IMR-90 (cell line): ENCODE measurements at regions not wholly inside any gene's neighbourhood (a gene's known extent, or its start where the extent isn't known, plus 50 kb on each side); places are given as distances from the start of the nearest gene placed in this dataset.

ENCODE experiments used
- ATAC-seq: fragments of 200-7000 bp; cut with Tn5 transposase; 2 replicates; pipeline ENCODE4 v1.9.1; 2020; ENCODE audit warnings: low read depth, mild to moderate bottlenecking, moderate library complexity
- BruUV-seq: library from RNA; stranded (reverse); fragments of 400-500 nt; replicated peaks from 2 replicates; lab custom pipeline; 2021; lab: Mats Ljungman, UMichigan
- CTCF ChIA-PET: fragments of 300-600 bp; formaldehyde crosslinking; extraction: SDS; loops from one replicate; lab custom pipeline; 2021; ENCODE audit warnings: antibody characterized with exemption; lab: Yijun Ruan, JAX
- POLR2A ChIA-PET: fragments of 300-600 bp; sonication (Branson Sonifier 250); formaldehyde crosslinking; loops from one replicate; lab custom pipeline; 2022; ENCODE audit warnings: antibody characterized with exemption; ENCODE audit not compliant: unreplicated experiment; lab: Charles Lee
- DNase-seq: peaks from one replicate; pipeline ENCODE4 v3.0.0; 2013
- H2AFZ ChIP-seq: replicated peaks from 2 replicates; pipeline ENCODE3; 2013; ENCODE audit warnings: low read length, mild to moderate bottlenecking; ENCODE audit not compliant: poor library complexity
- H2AK5ac ChIP-seq: 2 replicates; pipeline ENCODE4 v1.6.1; 2013; ENCODE audit warnings: low read depth, low read length, inconsistent platforms
- H2AK9ac ChIP-seq: replicated peaks from 2 replicates; pipeline ENCODE3; 2013; ENCODE audit warnings: mild to moderate bottlenecking, low read depth, low read length, moderate library complexity; ENCODE audit not compliant: poor library complexity
- H2BK120ac ChIP-seq: 2 replicates; pipeline ENCODE4 v1.6.1; 2013; ENCODE audit warnings: low read depth, low read length, inconsistent platforms
- H2BK15ac ChIP-seq: 3 replicates; pipeline ENCODE4 v1.6.1; 2013; ENCODE audit warnings: low read depth, low read length, inconsistent platforms
- H2BK20ac ChIP-seq: 2 replicates; pipeline ENCODE4 v1.6.1; 2013; ENCODE audit warnings: low read depth, mild to moderate bottlenecking, inconsistent platforms, low read length, moderate library complexity
- H2BK5ac ChIP-seq: 2 replicates; pipeline ENCODE4 v1.6.1; 2013; ENCODE audit warnings: mild to moderate bottlenecking, low read depth, low read length, inconsistent platforms; ENCODE audit not compliant: poor library complexity, severe bottlenecking
- H3K14ac ChIP-seq: replicated peaks from 2 replicates; pipeline ENCODE4 v1.6.1; 2013; ENCODE audit warnings: low read depth, low read length, inconsistent platforms
- H3K18ac ChIP-seq: 2 replicates; pipeline ENCODE4 v1.6.1; 2013; ENCODE audit warnings: low read depth, low read length, control low read depth
- H3K23ac ChIP-seq: 2 replicates; pipeline ENCODE4 v1.6.1; 2013; ENCODE audit warnings: low read depth, low read length, inconsistent platforms
- H3K27ac ChIP-seq: 2 replicates; pipeline ENCODE4 v1.5.1; 2013; ENCODE audit warnings: mild to moderate bottlenecking, control low read depth, low read length; ENCODE audit not compliant: insufficient read depth
- H3K27me3 ChIP-seq: 2 replicates; pipeline ENCODE4 v1.6.1; 2013; ENCODE audit warnings: low read length; ENCODE audit not compliant: control insufficient read depth, insufficient read depth
- H3K36me3 ChIP-seq: 2 replicates; pipeline ENCODE4 v1.6.1; 2013; ENCODE audit warnings: low read length, mixed read lengths; ENCODE audit not compliant: control insufficient read depth, insufficient read depth
- H3K4ac ChIP-seq: 2 replicates; pipeline ENCODE4 v1.6.1; 2013; ENCODE audit warnings: low read depth, low read length, inconsistent platforms
- H3K4me1 ChIP-seq: 2 replicates; pipeline ENCODE4 v1.6.1; 2013; ENCODE audit warnings: low read length, mixed read lengths; ENCODE audit not compliant: control insufficient read depth, insufficient read depth
- H3K4me2 ChIP-seq: 2 replicates; pipeline ENCODE4 v1.6.1; 2013; ENCODE audit warnings: low read depth, mild to moderate bottlenecking, control low read depth, low read length, moderate library complexity
- H3K4me3 ChIP-seq: 2 replicates; pipeline ENCODE4 v1.5.1; 2013; ENCODE audit warnings: low read depth, mild to moderate bottlenecking, control low read depth, low read length, moderate library complexity; ENCODE audit not compliant: insufficient read depth
- H3K56ac ChIP-seq: 2 replicates; pipeline ENCODE4 v1.6.1; 2013; ENCODE audit warnings: low read length, inconsistent platforms; ENCODE audit not compliant: insufficient read depth; ENCODE audit errors: extremely low read depth
- H3K79me1 ChIP-seq, 2 experiments: 2 replicates each; pipeline ENCODE4 v1.6.1; 2013; ENCODE audit warnings: low read length in 2 of 2, inconsistent platforms in 1 of 2, low read depth in 1 of 2
- H3K9ac ChIP-seq: 2 replicates; pipeline ENCODE4 v1.6.1; 2013; ENCODE audit warnings: low read depth, low read length, control low read depth
- H3K9me1 ChIP-seq: 2 replicates; pipeline ENCODE4 v1.6.1; 2013; ENCODE audit warnings: low read length, inconsistent platforms; ENCODE audit not compliant: insufficient read depth
- H3K9me3 ChIP-seq: 2 replicates; pipeline ENCODE4 v1.6.1; 2013; ENCODE audit warnings: low read length; ENCODE audit not compliant: control insufficient read depth, insufficient read depth
- H4K20me1 ChIP-seq: 2 replicates; pipeline ENCODE4 v1.6.1; 2013; ENCODE audit warnings: low read length, inconsistent platforms; ENCODE audit not compliant: insufficient read depth
- H4K5ac ChIP-seq: 2 replicates; pipeline ENCODE4 v1.6.1; 2013; ENCODE audit warnings: mild to moderate bottlenecking, low read depth, low read length, control low read depth
- H4K8ac ChIP-seq, 2 experiments: 2 replicates each; pipeline ENCODE4 v1.6.1; 2013; ENCODE audit warnings: low read depth in 2 of 2, low read length in 2 of 2, control low read depth in 1 of 2, inconsistent platforms in 1 of 2
- H4K91ac ChIP-seq: 2 replicates; pipeline ENCODE4 v1.6.1; 2013; ENCODE audit warnings: low read depth, low read length, inconsistent platforms; ENCODE audit not compliant: insufficient read depth
- CEBPB ChIP-seq: IDR thresholded peaks from 2 replicates; pipeline ENCODE4 v1.6.1; 2012; ENCODE audit warnings: low read depth, low read length, improper control_type of control experiment
- FOS ChIP-seq: fragments of 150-350 bp; IDR thresholded peaks from 2 replicates; pipeline ENCODE4 v1.6.1; 2016; ENCODE audit warnings: low read depth, low read length
- POLR2A ChIP-seq: IDR thresholded peaks from 2 replicates; pipeline ENCODE4 v1.6.1; 2012; ENCODE audit warnings: mild to moderate bottlenecking, low read depth, low read length
- WGBS, 2 experiments: methylation state at CpG; one replicate each; pipeline versions ENCODE4 v1.1.5 to v1.1.7; 2013; ENCODE audit warnings: missing lambda C conversion rate in 2 of 2; ENCODE audit not compliant: insufficient read length in 1 of 2; ENCODE audit errors: extremely low coverage in 2 of 2; 5-methylcytosine and 5-hydroxymethylcytosine counted together
- dilution Hi-C: fragments of 300-500 bp; cut with HindIII; formaldehyde crosslinking; loops from one replicate; pipeline ENCODE4 v1.14.3; 2018; ENCODE audit warnings: low sequenced_read_pairs; ENCODE audit not compliant: unreplicated experiment
- in situ Hi-C: fragments of 300-500 bp; cut with MboI; formaldehyde crosslinking; loops from 3 replicates; pipeline ENCODE4 v1.14.3; 2019; ENCODE audit warnings: low sequenced_read_pairs, inconsistent platforms, mixed read lengths
- intact Hi-C: fragments of 100-400 bp; cut with micrococcal nuclease; formaldehyde crosslinking; loops from 2 replicates; pipeline ENCODE4 v1.10.0; 2022

- dilution Hi-C loops, result no loop called here
- no peak overlapping the region for H3K27ac ChIP-seq
These were observed 896.7 kb upstream of the ZEB2 start for GRCh38 chr2:145416640-145417039.

More at GRCh38 chr2:145416640-145417039, 896.7 kb upstream of the ZEB2 start:
- CTCF ChIA-PET, result no interaction called here
- no peaks in the 10 kb centered on the region for H3K27me3 ChIP-seq
- no peak overlapping the region for H2BK120ac ChIP-seq
- WGBS, 2 experiments, result no CpG with 5 or more reads among the region's 2 CpGs
- no peaks in the 10 kb centered on the region for H3K36me3 ChIP-seq
- no peak overlapping the region for H3K56ac ChIP-seq
- H4K8ac ChIP-seq, result no peak overlapping the region
- no peak overlapping the region for H3K4me2 ChIP-seq
- no peak overlapping the region for H3K14ac ChIP-seq
- H4K91ac ChIP-seq, result no peak overlapping the region
- H2BK20ac ChIP-seq, result no peak overlapping the region
- TF ChIP-seq FOS (no peak), CEBPB (no peak), POLR2A (no peak)
- H3K4me1 ChIP-seq, result no peaks in the 10 kb centered on the region
- no peak overlapping the region for H4K5ac ChIP-seq
- in situ Hi-C loops (no loop called here), intact Hi-C loops (no loop called here)
- no peak overlapping the region for H2BK15ac ChIP-seq
- ATAC-seq (no peak), DNase-seq (peak; percentile 8)
- H3K9me3 ChIP-seq, result no peaks in the 10 kb centered on the region
- POLR2A ChIA-PET, result no interaction called here
- H2AK9ac ChIP-seq, result no peak overlapping the region
- H4K20me1 ChIP-seq, result no peaks in the 10 kb centered on the region
- H3K4me3 ChIP-seq, result no peak overlapping the region
- no peak overlapping the region for H3K18ac ChIP-seq
- no peak overlapping the region for H3K4ac ChIP-seq
- H3K79me1 ChIP-seq, result no peaks in the 10 kb centered on the region
- no peak overlapping the region for H3K9ac ChIP-seq
- no TSS peak for BruUV-seq
- no peak overlapping the region for H2AK5ac ChIP-seq
- H3K23ac ChIP-seq, result no peak overlapping the region
- no peak overlapping the region for H2AFZ ChIP-seq
- no peak overlapping the region for H2BK5ac ChIP-seq
- H3K9me1 ChIP-seq, result no peaks in the 10 kb centered on the region
